Endothelial cell of umbilical vein (primary cell): ENCODE measurements at regions not wholly inside any gene's neighbourhood (a gene's known extent, or its start where the extent isn't known, plus 50 kb on each side); places are given as distances from the start of the nearest gene placed in this dataset.

ENCODE experiments used
- BruUV-seq: library from RNA; stranded (reverse); fragments of 400-500 nt; replicated peaks from 2 replicates; lab custom pipeline; 2021; lab: Mats Ljungman, UMichigan
- CTCF ChIA-PET: fragments of 300-600, 350-600 bp; sonication (Branson Sonifier 250); formaldehyde crosslinking; loops from one replicate; lab custom pipeline; 2021; ENCODE audit warnings: antibody characterized with exemption, inconsistent platforms; lab: Charles Lee
- POLR2A ChIA-PET: fragments of 300-600, 350-600 bp; sonication (Branson Sonifier 250); formaldehyde crosslinking; loops from one replicate; lab custom pipeline; 2021; ENCODE audit warnings: antibody characterized with exemption, inconsistent platforms; lab: Charles Lee
- DNase-seq: peaks from one replicate; pipeline ENCODE4 v3.0.0-alpha.2; 2011; ENCODE audit warnings: low read depth, low spot score
- FAIRE-seq: peaks from 2 replicates; lab custom pipeline; 2011; peaks lifted over from hg19 to GRCh38; lab: Jason Lieb, UNC
- H2AFZ ChIP-seq: 2 replicates; pipeline ENCODE4 v1.6.0; 2012; ENCODE audit warnings: low read depth, low read length, control low read depth, inconsistent platforms
- H3K27ac ChIP-seq: 2 replicates; pipeline ENCODE4 v1.5.1; 2011; ENCODE audit warnings: low read depth, mild to moderate bottlenecking, control low read depth, low read length, moderate library complexity; ENCODE audit not compliant: insufficient read depth
- H3K27me3 ChIP-seq, 2 experiments: 2 replicates each; pipeline versions ENCODE4 v1.6.0 to v1.6.1; 2011; ENCODE audit warnings: low read length in 2 of 2, mixed read lengths in 1 of 2; ENCODE audit not compliant: control insufficient read depth in 2 of 2, insufficient read depth in 2 of 2
- H3K36me3 ChIP-seq, 2 experiments: 2 replicates in 1 of 2; 3 replicates in 1 of 2; pipeline ENCODE4 v1.5.1; 2011; ENCODE audit warnings: low read length in 2 of 2, mild to moderate bottlenecking in 1 of 2, moderate library complexity in 1 of 2; ENCODE audit not compliant: control insufficient read depth in 2 of 2, insufficient read depth in 2 of 2; ENCODE audit errors: extremely low read depth in 1 of 2
- H3K4me1 ChIP-seq: 3 replicates; pipeline ENCODE4 v1.5.1; 2011; ENCODE audit warnings: mild to moderate bottlenecking, low read length; ENCODE audit not compliant: control insufficient read depth, insufficient read depth; ENCODE audit errors: extremely low read depth
- H3K4me2 ChIP-seq: 2 replicates; pipeline ENCODE4 v1.6.1; 2011; ENCODE audit warnings: low read length, control low read depth, mixed read lengths; ENCODE audit not compliant: insufficient read depth
- H3K4me3 ChIP-seq, 3 experiments: fragments of 200-600 bp in 1 of 3; sonication (generic), shearing (Covaris generic) in 1 of 3; replicated peaks in 1 of 3; 2 replicates each; pipeline ENCODE4 v1.5.1; 2011 to 2016; ENCODE audit warnings: control low read depth in 3 of 3, low read length in 3 of 3, mild to moderate bottlenecking in 2 of 3, inconsistent platforms in 1 of 3, low read depth in 1 of 3, moderate library complexity in 1 of 3; ENCODE audit not compliant: insufficient read depth in 1 of 3
- H3K79me2 ChIP-seq: 2 replicates; pipeline ENCODE4 v1.6.0; 2012; ENCODE audit warnings: low read length, inconsistent platforms; ENCODE audit not compliant: control insufficient read depth, insufficient read depth
- H3K9ac ChIP-seq: replicated peaks from 2 replicates; pipeline ENCODE3; 2011; ENCODE audit warnings: low read length, control low read depth; ENCODE audit not compliant: insufficient read depth; ENCODE audit errors: extremely low read depth
- H3K9me1 ChIP-seq: replicated peaks from 3 replicates; pipeline ENCODE4 v1.6.0; 2011; ENCODE audit warnings: mild to moderate bottlenecking, low read length; ENCODE audit not compliant: control insufficient read depth, insufficient read depth; ENCODE audit errors: extremely low read depth
- H3K9me3 ChIP-seq: replicated peaks from 2 replicates; pipeline ENCODE4 v1.5.1; 2012; ENCODE audit warnings: low read length, inconsistent platforms; ENCODE audit not compliant: control insufficient read depth, insufficient read depth
- H4K20me1 ChIP-seq: replicated peaks from 2 replicates; pipeline ENCODE3; 2011; ENCODE audit warnings: mild to moderate bottlenecking, low read length; ENCODE audit not compliant: control insufficient read depth, insufficient read depth; ENCODE audit errors: extremely low read depth
- EZH2 ChIP-seq: IDR thresholded peaks from 2 replicates; pipeline ENCODE4 v1.6.1; 2012; ENCODE audit warnings: borderline replicate concordance, low read depth, mild to moderate bottlenecking, moderate library complexity, low read length, inconsistent platforms; ENCODE audit not compliant: severe bottlenecking
- FOS ChIP-seq: IDR thresholded peaks from 2 replicates; pipeline ENCODE4 v1.6.1; 2011; ENCODE audit warnings: mild to moderate bottlenecking, low read length, moderate library complexity, borderline replicate concordance; ENCODE audit not compliant: insufficient read depth
- GATA2 ChIP-seq: IDR thresholded peaks from 2 replicates; pipeline ENCODE4 v1.7.0; 2011; ENCODE audit warnings: low read depth, mild to moderate bottlenecking, moderate library complexity, mixed read lengths, low read length; ENCODE audit not compliant: insufficient read length, insufficient read depth
- JUN ChIP-seq: IDR thresholded peaks from 2 replicates; pipeline ENCODE4 v1.6.1; 2011; ENCODE audit warnings: borderline replicate concordance, low read depth; ENCODE audit not compliant: insufficient read length, insufficient read depth
- MYC ChIP-seq: IDR thresholded peaks from one replicate; pipeline ENCODE4 v1.6.1; 2011; ENCODE audit warnings: mild to moderate bottlenecking, low read depth, low read length
- POLR2A ChIP-seq: IDR thresholded peaks from 2 replicates; pipeline ENCODE4 v1.6.1; 2012; ENCODE audit warnings: low read depth, mild to moderate bottlenecking, control low read depth, low read length
- POLR2AphosphoS5 ChIP-seq: IDR thresholded peaks from 2 replicates; pipeline ENCODE4 v1.6.1; 2012; ENCODE audit warnings: low read depth, mild to moderate bottlenecking, control low read depth, low read length, moderate library complexity; ENCODE audit not compliant: insufficient read depth
- dilution Hi-C: fragments of 300-500 bp; cut with MboI; formaldehyde crosslinking; loops from one replicate; pipeline ENCODE4 v1.15.0; 2019; ENCODE audit warnings: low sequenced_read_pairs; ENCODE audit not compliant: extremely low pct_ligation_motif_present
- intact Hi-C: fragments of 100-400 bp; cut with micrococcal nuclease; formaldehyde crosslinking; loops from one replicate; pipeline ENCODE4 v1.10.0; 2022
- TF ChIP-seq, protein P1 (sequence below), 2 donors: IDR thresholded peaks; 1 replicate in 1 of 2; 2 replicates in 1 of 2; pipeline ENCODE4 v1.5.1; 2011; ENCODE audit warnings: low read length in 2 of 2, mild to moderate bottlenecking in 2 of 2, moderate library complexity in 2 of 2, control low read depth in 1 of 2, inconsistent platforms in 1 of 2, low read depth in 1 of 2; ENCODE audit not compliant: insufficient read depth in 1 of 2; ENCODE audit errors: extremely low read depth in 1 of 2
- TF ChIP-seq, protein P2 (sequence below): IDR thresholded peaks from 2 replicates; pipeline ENCODE4 v1.6.1; 2011; ENCODE audit not compliant: insufficient read depth, insufficient read length

DNA sequence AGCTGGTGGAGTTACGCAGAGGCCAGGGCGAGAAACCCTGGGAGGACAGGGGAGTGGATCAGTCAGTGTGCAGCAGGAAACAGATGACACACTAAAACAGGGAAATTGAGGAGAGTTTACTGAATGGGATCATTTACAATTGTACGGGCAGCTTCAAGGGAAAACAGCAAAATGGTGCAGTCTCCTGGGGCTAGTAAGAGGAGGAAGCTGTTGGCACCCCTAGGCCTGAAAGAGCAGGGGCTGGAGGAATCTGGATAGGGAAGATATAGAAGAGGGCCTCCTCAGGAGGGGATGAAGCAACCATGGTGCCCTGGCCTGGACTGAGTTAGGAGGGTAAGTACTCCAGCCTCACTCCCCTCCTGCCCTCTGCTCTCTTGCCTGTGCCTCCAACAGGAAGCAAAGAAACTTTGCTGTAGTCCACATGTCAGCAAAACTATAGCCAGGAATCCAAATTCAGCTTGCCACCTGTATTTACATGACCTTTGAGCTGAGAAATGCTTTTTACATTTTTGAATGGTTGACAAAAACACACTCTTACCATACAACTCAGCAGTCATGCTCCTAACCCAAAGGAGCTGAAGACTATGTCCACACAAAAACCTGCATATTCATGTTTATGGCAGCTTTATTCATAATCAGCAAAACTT, 52.3 kb upstream of the OPN4 start:
- Histone ChIP-seq H3K4me1 (no peaks in the 10 kb centered on the region), H3K36me3 (no peaks in the 10 kb centered on the region), H3K4me2 (no peak overlapping the region), H3K27ac (no peak overlapping the region), H2AFZ (no peak overlapping the region), H3K9ac (no peak overlapping the region), H3K9me1 (no peaks in the 10 kb centered on the region), H3K4me3 (no peak overlapping the region), H3K79me2 (no peaks in the 10 kb centered on the region), H3K27me3 (peaks cover 0 to 2% of the 10 kb centered on the region in 2 experiments), H3K9me3 (no peaks in the 10 kb centered on the region), H4K20me1 (no peaks in the 10 kb centered on the region)
- POLR2A ChIA-PET, result no interaction called here
- CTCF ChIA-PET, result interaction anchor here (2.0 kb wide), 1 partner anchor 17 kb away, joined by 9 read pairs; no protein-coding TSS in a partner anchor
- DNase-seq (no peak), FAIRE-seq (no peak)
- TF ChIP-seq POLR2AphosphoS5 (no peak), POLR2A (no peak), JUN (no peak), GATA2 (no peak), EZH2 (no peak), MYC (no peak), FOS (no peak)
- TF ChIP-seq, protein P1, sequence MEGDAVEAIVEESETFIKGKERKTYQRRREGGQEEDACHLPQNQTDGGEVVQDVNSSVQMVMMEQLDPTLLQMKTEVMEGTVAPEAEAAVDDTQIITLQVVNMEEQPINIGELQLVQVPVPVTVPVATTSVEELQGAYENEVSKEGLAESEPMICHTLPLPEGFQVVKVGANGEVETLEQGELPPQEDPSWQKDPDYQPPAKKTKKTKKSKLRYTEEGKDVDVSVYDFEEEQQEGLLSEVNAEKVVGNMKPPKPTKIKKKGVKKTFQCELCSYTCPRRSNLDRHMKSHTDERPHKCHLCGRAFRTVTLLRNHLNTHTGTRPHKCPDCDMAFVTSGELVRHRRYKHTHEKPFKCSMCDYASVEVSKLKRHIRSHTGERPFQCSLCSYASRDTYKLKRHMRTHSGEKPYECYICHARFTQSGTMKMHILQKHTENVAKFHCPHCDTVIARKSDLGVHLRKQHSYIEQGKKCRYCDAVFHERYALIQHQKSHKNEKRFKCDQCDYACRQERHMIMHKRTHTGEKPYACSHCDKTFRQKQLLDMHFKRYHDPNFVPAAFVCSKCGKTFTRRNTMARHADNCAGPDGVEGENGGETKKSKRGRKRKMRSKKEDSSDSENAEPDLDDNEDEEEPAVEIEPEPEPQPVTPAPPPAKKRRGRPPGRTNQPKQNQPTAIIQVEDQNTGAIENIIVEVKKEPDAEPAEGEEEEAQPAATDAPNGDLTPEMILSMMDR (IDR thresholded peaks at IDR 0.05; ENCODE audit: extremely low read depth in 1 of 2, insufficient read depth in 1 of 2, low read depth in 1 of 2, low read length in 2 of 2), result no peak
- TF ChIP-seq, protein P2, sequence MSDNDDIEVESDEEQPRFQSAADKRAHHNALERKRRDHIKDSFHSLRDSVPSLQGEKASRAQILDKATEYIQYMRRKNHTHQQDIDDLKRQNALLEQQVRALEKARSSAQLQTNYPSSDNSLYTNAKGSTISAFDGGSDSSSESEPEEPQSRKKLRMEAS, result no peak
- intact Hi-C loops, result no loop called here
- no TSS peak for BruUV-seq
- dilution Hi-C loops, result no loop called here
